Kidney tubule cell (primary cell): ENCODE measurements at regions not wholly inside any gene's neighbourhood (a gene's known extent, or its start where the extent isn't known, plus 50 kb on each side); places are given as distances from the start of the nearest gene placed in this dataset.

Experiments used
- DNase-seq: peaks from one replicate; pipeline ENCODE4 v3.0.0-alpha.2; 2018; ENCODE audit warnings: low spot score

- no peak for DNase-seq
These were observed 56.0 kb upstream of the CD53 start for GRCh38 chr1:110816945-110817344.

DNA sequence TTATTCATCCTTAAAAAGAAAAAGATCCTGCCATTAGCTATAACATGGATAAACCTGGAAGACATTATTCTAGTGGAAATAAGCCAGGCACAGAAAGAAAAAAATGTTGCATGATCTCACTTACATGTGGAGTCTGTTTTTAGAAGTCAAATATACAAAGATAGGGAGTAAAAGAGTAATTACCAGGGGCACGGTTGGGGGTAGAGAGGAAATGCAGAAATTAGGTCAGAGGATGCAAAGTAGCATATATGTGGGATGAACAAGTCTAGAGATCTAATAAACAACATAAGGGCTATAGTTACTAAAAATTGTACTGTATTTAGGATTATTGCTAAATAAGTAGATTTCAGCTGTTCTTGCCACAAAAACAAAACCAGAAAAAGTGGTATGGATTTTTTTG is 61.4 kb upstream of the CD53 start:
- DNase-seq: no peak

DNA sequence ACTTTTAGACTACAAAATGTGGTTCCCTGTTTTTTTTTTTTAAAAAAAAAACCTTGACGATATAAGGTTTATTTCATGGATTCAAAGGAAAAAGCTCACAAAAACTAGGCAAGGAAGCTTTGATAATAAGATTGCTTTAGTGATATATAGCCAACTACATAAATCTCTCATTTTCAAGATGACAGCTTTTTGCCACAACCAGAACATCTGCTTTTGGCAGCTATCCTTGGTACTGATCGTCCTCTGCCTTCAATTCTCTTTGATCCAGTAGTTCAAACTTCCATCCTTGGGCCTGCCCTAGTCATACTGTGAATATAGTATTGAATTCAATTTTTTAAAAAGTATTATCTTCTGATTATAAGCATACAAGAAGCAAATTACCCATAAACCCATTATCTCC is 72.9 kb upstream of the CD53 start:
- no peak for DNase-seq

GRCh38 chr1:110798691-110799256 is 74.2 kb upstream of the CD53 start:
- peak; percentile 22 for DNase-seq

DNA sequence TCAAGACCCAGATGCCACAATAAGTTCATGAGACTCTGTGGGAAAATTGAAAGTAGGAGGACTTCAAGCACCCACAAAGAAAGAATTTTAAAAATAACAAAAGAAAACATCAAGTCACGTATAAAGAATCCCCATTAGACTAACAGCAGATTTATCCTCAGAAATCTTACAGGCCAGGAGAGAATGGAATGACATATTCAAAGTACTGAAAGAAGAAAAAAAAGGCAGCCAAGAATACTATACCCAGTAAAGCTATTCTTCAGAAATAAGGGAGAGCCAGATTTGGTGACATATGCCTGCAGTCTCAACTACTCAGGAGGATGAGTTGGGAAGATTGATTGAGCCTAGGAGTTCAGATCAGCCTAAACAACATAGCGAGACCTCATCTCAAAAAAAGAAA is 84.3 kb upstream of the CD53 start:
- no peak for DNase-seq

DNA sequence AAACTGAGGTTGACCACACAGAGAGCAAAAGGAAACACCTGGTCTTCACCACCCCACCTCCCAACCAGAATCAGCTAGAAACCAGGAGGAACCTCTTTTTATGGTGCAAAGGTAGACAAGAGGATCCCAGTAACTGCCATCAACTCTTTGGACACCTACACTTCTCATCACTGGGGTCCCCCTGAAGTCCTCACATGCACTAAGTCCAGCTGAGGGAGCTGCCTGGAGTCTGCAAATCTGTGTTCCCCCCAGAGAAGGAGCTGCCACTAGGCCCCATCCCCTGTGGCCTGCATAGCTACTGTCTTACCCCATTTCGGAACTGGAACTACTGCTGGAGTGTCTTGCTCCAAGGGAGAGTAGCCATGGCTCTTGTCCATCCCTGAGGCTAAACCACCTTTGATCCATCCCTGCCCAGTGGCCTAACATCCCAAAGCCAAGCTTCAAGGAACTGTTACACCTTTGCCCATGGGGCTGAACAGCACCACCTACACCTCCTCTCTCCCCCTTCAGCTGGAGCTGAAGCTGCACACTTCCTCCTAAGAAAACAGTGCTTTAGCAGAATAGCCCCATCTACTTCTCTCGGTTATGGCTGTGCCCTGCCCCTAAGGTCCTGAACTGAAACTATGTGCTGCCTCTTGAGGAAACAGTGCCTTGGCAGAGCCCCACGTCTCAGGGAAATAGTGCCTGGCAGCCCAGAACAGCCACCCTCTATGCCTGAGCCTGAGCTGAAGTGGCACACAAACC is 85.4 kb upstream of the CD53 start:
- no peak for DNase-seq

DNA sequence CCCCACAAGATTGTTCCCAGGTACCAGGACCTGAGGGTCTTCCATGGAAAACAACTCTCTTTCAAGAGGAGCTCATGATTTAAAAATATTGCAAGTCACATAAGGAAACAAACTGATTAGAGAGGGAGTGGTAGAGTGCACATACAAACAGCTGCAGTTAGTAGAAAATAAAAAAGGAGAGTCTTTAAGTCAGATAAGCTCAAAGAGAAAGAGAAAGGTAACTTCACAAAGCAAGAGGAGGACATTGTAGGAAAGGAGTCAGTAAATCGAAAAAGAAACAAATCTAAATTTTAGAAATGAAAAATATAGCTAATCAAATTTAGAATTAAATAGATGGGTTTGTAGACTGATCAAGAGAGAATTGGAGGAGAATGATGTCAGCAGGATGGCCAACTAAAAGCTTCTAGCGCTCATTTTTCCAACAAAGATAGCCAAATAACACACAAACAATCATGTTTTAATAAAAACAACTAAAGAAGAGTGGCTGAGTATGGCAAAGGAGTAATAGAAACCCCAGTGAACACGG is 86.1 kb upstream of the CD53 start:
- DNase-seq: no peak

GRCh38 chr1:110785612-110786011 is 87.3 kb upstream of the CD53 start:
- no peak for DNase-seq

DNA sequence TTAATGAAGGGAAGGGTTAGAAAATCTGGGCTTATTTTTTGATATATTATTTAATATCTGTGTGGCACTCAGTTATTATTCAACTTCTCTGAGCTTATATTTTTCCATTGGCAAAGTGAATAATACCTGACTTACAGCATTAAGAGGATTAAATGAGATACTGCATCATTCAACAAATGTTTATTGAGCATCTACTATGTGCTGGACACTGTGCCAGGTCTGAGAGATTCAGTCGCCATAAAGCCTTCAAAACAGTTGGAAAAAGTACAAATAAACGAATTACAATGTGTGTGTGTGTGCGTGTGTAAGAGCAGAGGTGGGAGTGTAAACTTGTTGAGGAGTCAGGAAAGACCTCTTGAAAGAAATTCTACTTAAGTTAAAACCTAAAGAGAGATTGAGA is 87.9 kb upstream of the CD53 start:
- DNase-seq: no peak

- DNase-seq: peak; percentile 70
These were observed 89.5 kb upstream of the CD53 start for GRCh38 chr1:110783292-110783918.

GRCh38 chr1:110781525-110781924 is 91.4 kb upstream of the CD53 start:
- no peak for DNase-seq

DNA sequence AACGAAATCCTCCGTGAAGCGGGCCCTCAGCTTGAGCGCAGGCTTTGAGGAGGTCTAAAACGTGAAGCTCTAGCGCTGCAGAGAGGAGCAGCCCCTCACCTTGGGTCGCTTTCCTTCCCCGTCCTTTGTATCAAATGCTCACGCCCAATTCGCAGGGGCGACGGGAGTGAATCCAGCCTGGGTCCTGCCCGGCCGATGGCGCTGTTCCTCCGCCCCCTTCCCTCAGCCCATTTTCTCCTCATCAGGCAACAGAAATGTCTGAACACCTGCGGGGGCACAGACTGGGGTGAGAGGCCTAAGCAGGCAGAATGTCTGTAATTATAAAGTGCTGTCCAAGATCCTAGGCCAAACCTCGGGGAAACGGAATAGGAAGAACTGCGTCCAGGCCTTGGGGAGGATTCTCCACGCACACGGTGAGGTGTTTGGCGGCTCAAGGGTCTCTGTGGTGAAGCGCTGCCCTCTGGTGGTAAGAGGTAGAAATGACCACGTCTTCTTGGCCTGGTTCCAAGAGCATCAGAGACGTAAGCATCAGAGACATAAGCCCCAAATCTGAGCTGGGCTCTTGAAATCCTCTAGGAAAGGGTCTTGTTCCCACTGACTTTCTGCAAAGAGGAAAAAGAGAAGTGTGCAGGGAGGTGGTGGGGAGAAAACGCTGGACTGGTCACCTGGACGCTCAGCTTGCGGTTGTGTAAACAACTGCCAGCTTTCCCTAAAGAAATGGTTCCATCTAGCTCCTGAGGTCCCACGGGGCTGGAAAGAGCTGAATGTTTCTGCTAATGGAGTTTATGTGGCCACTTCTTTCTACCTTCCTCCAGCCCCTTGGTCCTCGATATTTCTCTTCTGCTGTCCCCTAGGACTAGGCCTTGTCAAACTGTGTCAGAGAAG is 92.1 kb upstream of the CD53 start:
- DNase-seq: peak; percentile 75

- DNase-seq: peak; percentile 65
These were observed 93.3 kb upstream of the CD53 start for GRCh38 chr1:110779636-110780035.

GRCh38 chr1:110778821-110779220 is 94.1 kb upstream of the CD53 start:
- no peak for DNase-seq

- DNase-seq: no peak
These were observed 95.7 kb upstream of the CD53 start for GRCh38 chr1:110777228-110777627.

GRCh38 chr1:110774398-110774797 is 98.5 kb upstream of the CD53 start:
- DNase-seq: no peak

GRCh38 chr1:110773813-110774212 is 99.1 kb upstream of the KCNA3 start:
- no peak for DNase-seq

DNA sequence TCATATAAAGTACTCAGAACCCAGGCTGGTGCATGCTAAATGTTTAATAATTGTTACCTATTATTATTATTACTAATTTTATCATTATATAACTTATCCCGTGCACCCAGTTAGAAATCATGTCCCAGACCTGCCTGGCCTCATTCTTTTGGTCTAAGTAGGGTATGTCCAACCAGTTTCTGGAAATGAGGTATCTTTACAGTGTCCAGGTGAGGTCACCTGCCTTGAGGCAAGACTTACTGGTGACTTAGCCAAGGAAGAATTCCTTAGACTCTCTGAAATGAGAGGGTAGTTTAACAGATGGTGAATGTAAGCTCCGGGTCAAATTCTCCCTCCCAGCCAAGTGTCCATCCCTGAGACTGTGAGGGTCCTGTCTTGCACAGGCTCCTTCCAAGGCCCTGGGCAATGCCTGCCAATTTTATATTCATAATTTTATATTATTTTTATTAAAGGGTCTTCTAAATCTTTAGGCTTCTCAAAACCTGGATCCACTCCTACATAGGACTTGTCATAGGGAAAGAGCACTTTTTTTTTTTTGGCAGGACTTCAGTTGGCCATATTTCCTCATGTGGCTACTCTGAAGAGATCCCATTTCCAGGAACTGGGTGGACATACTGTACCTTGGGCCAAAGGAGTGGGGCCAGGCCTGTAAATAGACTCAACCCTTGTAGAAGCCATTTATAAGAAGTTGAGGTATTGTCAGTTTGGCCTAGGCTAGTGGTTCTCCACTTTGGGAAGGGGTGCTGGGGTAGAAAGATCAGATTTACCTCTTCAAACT is 96.7 kb upstream of the KCNA3 start:
- peak; percentile 66 for DNase-seq

DNA sequence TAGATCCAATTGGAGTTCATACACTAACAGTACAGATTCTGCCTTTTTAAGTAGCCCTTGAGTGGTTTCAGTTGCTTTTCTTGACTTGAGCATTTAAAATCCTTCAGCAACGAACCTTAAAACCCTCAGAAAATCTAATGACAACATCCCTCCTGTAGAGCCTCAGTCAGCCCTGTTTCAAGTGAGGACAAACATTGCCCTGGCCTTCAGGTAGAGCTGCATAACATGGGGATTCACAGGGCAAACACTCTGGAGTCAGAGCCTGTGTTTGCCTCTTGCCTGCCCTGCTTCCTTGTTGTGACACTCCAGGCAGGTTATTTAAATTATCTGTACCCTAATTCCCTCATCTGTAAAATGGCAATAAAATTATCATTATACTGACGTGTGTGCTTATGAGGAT is 96.1 kb upstream of the KCNA3 start:
- peak; percentile 37 for DNase-seq

DNA sequence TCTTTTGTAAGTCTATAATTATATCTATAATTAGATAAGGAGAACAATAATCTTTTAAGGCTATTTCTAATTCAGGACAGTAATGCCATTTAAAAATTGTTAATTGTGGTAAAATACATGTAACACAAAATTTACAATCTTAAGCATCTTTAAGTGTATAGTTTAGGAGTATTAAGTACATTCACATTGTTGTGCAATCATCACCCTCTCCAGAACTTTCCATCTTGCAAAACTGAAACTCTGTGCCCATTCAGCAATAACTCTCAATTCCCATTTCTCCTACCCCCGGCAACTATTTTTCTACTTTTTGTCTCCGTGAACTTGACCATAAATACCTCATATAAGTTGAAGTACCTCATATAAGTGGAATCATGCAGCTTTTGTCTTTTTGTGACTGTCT is 93.9 kb upstream of the KCNA3 start:
- no peak for DNase-seq

GRCh38 chr1:110766336-110766647 is 91.6 kb upstream of the KCNA3 start:
- no peak for DNase-seq
